HG03108 (cell line): ENCODE measurements at regions not wholly inside any gene's neighbourhood (a gene's known extent, or its start where the extent isn't known, plus 50 kb on each side); places are given as distances from the start of the nearest gene placed in this dataset.
"Not testable (repeated sequence)": the region's sequence is repeated elsewhere in the genome, so short reads cannot be mapped to it uniquely, and the experiment has no call there.

Source experiments
- ATAC-seq: cut with Tn5 transposase; IDR thresholded peaks from one replicate; pipeline ENCODE4 v1.9.1; 2021; ENCODE audit warnings: moderate library complexity; ENCODE audit not compliant: unreplicated experiment

GRCh38 chr5:77871946-77872345 lies 95.8 kb upstream of the TBCA start:
- ATAC-seq: no peak

DNA sequence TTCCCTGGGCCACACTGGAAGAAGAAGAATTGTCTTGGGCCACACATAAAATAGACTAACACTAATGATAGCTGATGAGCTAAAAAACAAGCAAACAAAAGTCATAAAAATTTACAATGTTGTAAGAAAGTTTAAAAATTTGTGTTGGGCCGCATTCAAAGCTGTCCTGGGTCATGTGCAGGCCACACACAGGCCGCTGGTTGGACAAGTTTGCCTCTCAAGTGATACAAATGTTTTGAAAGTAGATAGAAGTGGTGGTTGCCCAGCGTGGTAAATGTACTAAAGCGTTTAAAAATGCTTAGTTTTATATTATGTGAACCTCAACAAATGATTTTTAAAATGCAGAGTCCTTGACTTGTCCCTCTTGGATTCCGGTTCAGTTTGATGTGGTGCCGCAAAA lies 94.9 kb upstream of the TBCA start:
- no peak for ATAC-seq

- ATAC-seq: no peak
Measured at GRCh38 chr5:77869116-77869798, 93.1 kb upstream of the TBCA start.

DNA sequence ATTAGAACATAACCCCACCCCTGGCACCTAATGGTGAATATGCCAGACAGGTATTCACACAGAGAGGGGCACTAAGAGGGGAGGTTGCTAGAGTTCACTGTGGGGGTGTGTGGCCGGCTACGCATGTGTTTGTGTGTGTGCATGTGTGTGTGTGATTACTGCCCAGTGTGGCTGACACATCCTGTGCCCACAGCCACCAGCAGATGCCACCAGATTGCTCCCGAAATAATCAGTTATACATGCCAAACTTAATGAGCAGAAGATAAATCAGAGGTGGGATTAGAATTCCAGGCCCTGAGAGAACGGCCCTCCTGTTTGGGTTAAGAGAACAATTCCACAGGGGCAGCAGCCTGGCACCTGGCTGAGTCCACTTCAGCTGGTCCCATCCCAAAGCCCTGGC lies 91.8 kb upstream of the TBCA start:
- ATAC-seq: no peak

DNA sequence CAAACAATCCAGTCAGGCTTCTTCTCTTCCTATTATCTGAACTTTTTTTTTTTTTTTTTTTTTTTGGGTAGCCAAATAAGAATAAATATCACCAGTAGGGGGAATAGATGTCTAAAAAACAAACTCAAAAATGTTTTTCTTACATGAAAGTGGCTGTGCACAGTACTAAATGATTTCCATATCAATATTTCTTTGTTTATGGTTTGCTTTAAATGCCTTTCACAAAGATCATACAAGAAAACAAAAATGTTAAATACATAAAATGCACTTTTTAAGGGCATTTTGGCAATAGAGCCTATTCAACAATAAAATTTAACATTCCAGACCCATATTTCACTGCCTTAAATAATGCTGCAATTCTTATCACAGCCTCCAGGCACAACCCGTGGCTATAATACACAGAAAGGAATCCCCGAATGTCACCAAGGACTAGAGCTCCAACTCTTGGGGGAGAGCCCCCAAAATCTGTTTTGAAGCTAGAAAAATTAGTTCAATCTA lies 91.1 kb upstream of the TBCA start:
- no peak for ATAC-seq

DNA sequence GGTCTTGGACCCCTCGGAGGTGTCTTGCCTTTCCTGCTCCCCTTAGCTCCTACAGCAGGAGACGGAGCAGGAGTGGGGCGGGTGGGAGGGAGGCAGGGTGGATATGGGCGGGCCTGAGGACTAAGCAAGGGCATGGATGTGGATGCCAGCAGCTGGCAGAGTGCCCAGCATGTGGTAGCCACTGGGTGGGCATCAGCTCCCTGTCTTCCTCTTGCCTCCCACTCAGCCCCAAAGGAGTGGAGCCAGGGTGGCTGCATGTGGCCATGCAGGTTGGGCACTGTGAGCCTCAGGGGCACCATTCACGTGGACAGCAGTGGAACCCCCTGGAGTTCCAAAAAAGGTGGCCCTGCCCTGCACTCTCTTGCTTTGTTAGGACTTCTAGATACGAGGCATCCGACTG lies 90.1 kb upstream of the TBCA start:
- no peak for ATAC-seq

DNA sequence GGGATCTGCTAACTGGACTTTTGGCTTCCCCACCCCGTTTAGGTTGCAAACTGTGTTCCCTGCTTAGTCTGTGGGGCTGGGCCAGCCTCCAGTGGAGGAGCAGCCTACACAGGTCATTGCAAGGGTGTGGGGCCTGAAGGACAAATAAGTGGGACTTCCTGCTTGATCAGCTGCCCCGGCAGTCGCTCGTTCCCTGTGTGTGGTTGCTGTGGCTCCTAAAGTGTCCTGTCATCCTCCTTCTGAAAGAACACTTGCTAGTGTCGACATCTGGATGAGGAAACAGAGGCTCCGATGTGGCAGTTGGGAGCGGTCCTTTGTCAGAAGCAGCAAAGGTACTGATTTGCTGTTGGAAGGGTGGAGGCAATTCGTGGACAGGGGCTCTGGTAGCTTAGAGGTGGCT lies 88.9 kb upstream of the TBCA start:
- ATAC-seq: no peak

DNA sequence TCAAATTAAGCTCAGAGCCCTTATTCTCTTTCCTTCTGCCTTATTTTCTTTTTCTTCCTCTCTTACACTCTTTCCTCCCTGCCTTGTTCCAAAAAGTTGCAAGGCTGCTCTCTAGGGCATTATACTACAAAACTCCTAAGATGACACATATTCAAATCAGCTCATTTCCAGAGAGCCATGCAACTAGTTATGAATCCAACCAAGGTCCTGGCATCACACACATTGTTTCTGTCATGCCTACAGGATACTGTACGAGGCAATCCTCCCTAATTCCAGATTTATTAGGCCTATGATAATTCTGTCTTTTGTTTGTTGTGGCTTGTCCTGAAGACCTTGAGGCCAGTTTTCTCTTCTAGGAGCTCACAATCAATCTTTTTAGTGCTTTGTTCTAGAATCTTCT lies 87.0 kb upstream of the TBCA start:
- ATAC-seq: no peak

DNA sequence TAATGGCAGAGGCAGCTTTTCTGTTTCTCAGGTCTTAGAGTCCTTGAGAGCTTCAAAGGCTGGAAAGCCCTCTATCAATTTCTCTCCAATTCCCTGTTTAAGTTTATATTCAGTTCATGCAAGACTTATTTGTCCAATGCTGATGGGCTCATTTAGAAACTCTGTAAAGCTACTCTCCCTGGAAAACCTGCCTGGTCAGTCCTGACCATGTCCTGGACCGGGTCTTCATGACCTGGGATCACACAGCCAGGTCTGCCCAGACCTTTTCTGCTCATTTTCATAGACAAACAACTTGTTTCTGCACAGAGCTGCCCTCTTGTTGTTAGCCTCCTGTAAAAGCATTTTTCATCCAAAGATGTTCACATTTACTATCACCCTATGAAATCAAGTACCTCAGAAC lies 85.4 kb upstream of the TBCA start:
- ATAC-seq: no peak

- no peak for ATAC-seq
Measured at GRCh38 chr5:77859306-77859705, 83.2 kb upstream of the TBCA start.

DNA sequence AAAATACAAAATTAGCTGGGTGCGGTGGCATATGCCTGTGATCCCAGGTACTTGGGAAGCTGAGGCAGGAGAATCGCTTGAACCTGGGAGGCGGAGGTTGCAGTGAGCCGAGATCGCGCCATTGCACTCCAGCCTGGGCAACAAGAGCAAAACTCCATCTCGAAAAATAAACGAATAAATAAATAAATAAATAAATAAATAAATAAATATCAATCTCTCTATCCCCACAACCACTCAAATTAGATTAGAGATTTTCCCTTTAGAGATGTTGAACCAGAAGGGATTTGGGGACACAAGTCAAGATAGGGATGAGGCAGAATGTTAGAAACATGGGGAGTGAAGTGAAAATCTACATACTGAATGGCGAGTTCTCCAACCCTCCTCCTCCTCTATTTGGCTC lies 82.5 kb upstream of the TBCA start:
- ATAC-seq: not testable (repeated sequence)

GRCh38 chr5:77855369-77855768 lies 79.2 kb upstream of the TBCA start:
- no peak for ATAC-seq

DNA sequence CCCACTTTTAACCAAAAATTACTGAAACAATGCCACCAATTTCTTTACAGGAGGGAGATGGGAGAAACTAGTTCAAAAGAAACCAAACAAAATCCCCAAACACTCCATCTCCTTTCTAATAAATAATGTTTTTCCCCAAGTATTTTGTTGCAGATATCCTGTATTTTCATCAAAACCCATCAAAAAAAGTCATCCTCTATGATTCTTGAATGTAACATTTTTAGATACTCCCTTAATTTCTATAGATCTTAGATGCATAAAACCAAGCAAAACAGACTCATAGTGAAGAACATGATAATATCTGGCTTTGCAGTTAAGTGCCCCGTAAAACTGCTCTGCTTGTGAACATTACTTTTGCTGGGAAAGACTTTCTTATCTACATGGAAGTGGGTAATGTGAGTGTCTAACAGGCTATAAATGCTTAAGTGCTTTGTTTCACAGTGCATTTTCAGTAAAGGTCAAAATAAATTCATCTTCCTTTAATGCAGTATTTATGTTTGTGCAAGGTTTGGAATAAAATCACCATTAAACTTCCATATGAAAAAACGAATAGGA lies 77.3 kb upstream of the TBCA start:
- ATAC-seq: no peak

DNA sequence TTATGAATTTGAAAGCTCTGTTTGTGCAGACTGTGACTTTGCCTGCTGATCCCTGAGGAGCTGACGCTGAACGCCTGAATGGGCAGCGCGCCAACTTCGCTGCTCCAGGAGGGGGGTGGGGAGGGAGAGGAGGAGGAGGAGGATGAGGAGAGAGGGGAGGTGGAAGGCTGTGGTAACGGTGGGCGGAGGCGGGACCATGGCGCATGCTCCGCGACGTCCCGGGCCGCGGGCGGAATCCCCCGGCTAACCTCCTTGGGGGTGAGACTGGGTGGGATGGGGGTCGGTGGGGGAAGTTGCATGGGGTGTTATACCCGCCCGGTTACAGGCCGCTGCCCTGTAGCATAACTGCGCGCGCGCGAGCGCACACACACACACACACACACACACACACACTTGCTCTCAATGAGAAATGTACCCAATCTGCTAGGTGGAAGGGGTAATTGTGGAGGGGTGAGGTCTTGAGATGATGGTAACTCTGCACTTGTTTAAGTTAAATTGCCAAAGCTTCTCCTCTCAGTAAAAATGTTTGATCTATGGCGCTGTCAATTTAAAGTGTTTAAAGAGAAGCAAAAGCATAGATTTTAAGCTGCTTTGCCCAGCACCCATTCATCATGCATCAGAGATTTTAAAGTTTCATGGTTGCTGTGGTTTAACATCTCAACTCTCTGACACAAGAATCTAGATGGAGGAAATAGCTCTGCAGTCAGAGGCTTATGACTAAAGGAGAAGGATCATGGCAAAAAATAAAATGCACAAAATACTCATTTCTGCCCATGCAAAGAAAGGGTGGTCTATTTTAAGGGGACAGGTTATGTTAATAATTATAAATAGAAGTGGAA lies 76.6 kb upstream of the TBCA start:
- ATAC-seq: peak; percentile 81

DNA sequence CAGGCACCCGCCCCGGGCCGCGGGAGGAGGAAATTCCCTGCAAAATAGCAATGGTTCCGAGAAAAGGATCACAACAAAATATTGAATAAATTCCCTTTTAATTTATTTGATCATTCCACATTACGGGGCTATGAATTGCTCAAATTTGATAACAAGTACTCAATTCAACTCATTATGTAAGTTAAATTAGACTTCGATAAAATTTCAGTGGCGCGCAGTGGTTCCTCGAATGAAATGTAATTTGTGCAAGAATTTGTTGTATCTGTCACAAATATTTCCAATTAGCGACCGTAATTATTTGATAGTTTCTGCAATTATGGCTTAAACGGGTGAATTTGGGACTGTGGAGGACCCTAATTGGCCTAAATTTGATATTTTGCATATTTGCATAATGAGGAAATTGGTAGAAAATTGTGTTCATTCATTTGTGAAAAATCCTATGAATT lies 76.0 kb upstream of the TBCA start:
- ATAC-seq: no peak

GRCh38 chr5:77851176-77852067 lies 75.3 kb upstream of the TBCA start:
- ATAC-seq: no peak

DNA sequence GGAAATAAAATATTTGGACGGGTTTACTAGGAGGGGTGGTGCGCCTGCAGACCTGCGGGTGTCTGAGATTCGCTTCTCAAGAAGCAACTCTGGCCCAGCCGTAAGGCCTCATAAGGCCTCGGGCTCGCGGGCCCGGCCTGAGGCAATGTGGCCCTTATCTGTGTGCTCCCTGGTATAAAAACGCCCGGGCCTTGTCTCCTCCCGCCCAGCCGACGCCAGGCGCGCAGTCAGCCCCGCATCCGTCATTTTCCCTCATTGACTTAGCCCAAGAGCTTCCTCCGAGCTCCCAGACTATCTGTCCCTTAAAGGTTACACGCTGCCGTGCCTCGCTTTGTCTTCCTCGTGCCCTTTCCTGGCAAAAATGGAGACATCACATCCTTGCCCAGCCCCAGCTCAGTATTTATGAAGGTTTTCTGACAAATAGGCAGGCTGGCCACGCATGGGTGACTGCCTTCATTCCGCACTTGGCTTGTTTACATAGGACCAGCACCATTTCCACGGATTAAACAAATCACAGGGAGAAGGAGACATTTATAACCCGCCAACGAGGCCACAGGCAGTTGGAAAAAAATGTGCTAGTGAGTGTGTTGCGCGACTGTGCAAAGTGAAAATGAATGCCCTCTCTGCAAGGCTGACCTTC lies 74.5 kb upstream of the TBCA start:
- ATAC-seq: no peak

GRCh38 chr5:77849308-77849900 lies 73.3 kb upstream of the TBCA start:
- ATAC-seq: no peak

- no peak for ATAC-seq
Measured at GRCh38 chr5:77847814-77848290, 71.7 kb upstream of the TBCA start.

DNA sequence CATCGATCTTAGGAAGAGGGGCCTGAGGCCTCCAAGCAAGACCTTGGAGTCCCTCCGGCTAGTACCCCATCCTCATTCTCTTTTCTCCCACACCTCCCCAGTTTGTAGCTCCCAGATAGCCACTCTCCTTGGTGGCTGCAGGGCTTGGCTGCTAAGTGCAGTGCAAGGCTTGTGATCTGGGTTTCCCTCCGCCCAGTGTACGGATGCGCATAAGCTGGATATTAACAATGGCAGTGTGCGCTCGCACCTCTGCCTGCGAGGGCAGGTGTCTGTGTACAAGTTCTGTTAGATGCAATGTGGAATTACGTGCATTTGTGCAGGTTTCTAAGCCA lies 71.0 kb upstream of the TBCA start:
- no peak for ATAC-seq
